GM21447 (cell line): ENCODE measurements at regions not wholly inside any gene's neighbourhood (a gene's known extent, or its start where the extent isn't known, plus 50 kb on each side); places are given as distances from the start of the nearest gene placed in this dataset.
"Not testable (repeated sequence)": the region's sequence is repeated elsewhere in the genome, so short reads cannot be mapped to it uniquely, and the experiment has no call there.

ENCODE experiments used
- ATAC-seq: cut with Tn5 transposase; IDR thresholded peaks from one replicate; pipeline ENCODE4 v1.9.1; 2021; ENCODE audit not compliant: unreplicated experiment

GRCh38 chr6:156242206-156242605, 535.0 kb upstream of the ARID1B start:
- ATAC-seq, result no peak

- no peak for ATAC-seq
Observed at GRCh38 chr6:156231026-156231765, 546.0 kb upstream of the ARID1B start.

- no peak for ATAC-seq
Observed at GRCh38 chr6:156219973-156220372, 557.2 kb upstream of the ARID1B start.

GRCh38 chr6:156205678-156206077, 571.5 kb upstream of the ARID1B start:
- ATAC-seq, result no peak

- ATAC-seq, result no peak
Observed at GRCh38 chr6:156199182-156199581, 578.0 kb upstream of the ARID1B start.

GRCh38 chr6:156197513-156197912, 579.7 kb upstream of the ARID1B start:
- ATAC-seq, result no peak

GRCh38 chr6:156194981-156195380, 582.2 kb upstream of the ARID1B start:
- no peak for ATAC-seq

- ATAC-seq, result no peak
Observed at GRCh38 chr6:156193381-156193780, 583.8 kb upstream of the ARID1B start.

- ATAC-seq, result no peak
Observed at GRCh38 chr6:156191895-156192294, 585.3 kb upstream of the ARID1B start.

GRCh38 chr6:156191390-156191789, 585.8 kb upstream of the ARID1B start:
- not testable (repeated sequence) for ATAC-seq

GRCh38 chr6:156190270-156190669, 586.9 kb upstream of the ARID1B start:
- ATAC-seq, result no peak

- no peak for ATAC-seq
Observed at GRCh38 chr6:156189714-156190113, 587.5 kb upstream of the ARID1B start.

- no peak for ATAC-seq
Observed at GRCh38 chr6:156189195-156189594, 588.0 kb upstream of the ARID1B start.

GRCh38 chr6:156185113-156185512, 592.1 kb upstream of the ARID1B start:
- no peak for ATAC-seq

- no peak for ATAC-seq
Observed at GRCh38 chr6:156183678-156184077, 593.5 kb upstream of the ARID1B start.

GRCh38 chr6:156182356-156182755, 594.8 kb upstream of the ARID1B start:
- no peak for ATAC-seq

GRCh38 chr6:156181506-156181905, 595.7 kb upstream of the ARID1B start:
- no peak for ATAC-seq

GRCh38 chr6:156175971-156176421, 601.2 kb upstream of the ARID1B start:
- no peak for ATAC-seq

GRCh38 chr6:156175433-156175832, 601.7 kb upstream of the ARID1B start:
- no peak for ATAC-seq

- ATAC-seq, result no peak
Observed at GRCh38 chr6:156174031-156174890, 602.9 kb upstream of the ARID1B start.

- ATAC-seq, result no peak
Observed at GRCh38 chr6:156169371-156169770, 607.8 kb upstream of the ARID1B start.

GRCh38 chr6:156167625-156168071, 609.5 kb upstream of the ARID1B start:
- no peak for ATAC-seq
